ENCODE measurements at regions not wholly inside any gene's neighbourhood (a gene's known extent, or its start where the extent isn't known, plus 50 kb on each side); places are given as distances from the start of the nearest gene placed in this dataset.

DNA sequence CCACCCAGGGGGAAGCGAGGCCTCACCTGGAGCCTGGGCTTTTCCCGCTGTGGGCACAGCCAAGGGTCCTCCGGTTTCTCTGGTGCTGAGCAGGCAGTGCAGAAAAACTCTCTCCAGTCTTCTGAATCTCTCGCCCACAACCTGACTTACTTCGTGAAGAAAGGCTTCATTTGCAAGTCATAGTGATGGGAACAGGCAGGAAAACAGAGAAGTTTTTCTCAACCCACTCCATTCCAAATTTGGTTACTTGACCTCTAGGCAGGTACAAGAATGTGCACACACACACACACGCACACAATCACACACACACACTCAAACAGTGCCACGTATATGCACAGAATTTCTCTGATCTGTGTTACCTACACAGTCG, 524.5 kb downstream of the CD83 start:
- Histone ChIP-seq H3K36me3 (ENCODE audit: control insufficient read depth in 4 of 4, insufficient read depth in 4 of 4, low read length in 4 of 4) (no peaks in the 10 kb centered on the region), H3K4me1 (ENCODE audit: control insufficient read depth in 5 of 5, insufficient read depth in 5 of 5, low read length in 5 of 5) (peaks cover 0 to 15% (median 7%) of the 10 kb centered on the region in 5 donors), H3K27me3 (ENCODE audit: control insufficient read depth in 3 of 3, insufficient read depth in 3 of 3, low read length in 2 of 3) (no peaks in the 10 kb centered on the region), H3K4me3 (no peak overlapping the region), H3K9ac (ENCODE audit: insufficient read depth in 1 of 2, low read length in 2 of 2) (no peak overlapping the region), H3K9me3 (ENCODE audit: control insufficient read depth in 4 of 4, insufficient read depth in 3 of 4, low read length in 3 of 4) (peaks cover 0 to 5% (median 0%) of the 10 kb centered on the region in 4 donors), H3K27ac (ENCODE audit: low read depth in 1 of 2, low read length in 1 of 2) (no peak overlapping the region)
- DNase-seq = no peak
- TF ChIP-seq, protein P1, sequence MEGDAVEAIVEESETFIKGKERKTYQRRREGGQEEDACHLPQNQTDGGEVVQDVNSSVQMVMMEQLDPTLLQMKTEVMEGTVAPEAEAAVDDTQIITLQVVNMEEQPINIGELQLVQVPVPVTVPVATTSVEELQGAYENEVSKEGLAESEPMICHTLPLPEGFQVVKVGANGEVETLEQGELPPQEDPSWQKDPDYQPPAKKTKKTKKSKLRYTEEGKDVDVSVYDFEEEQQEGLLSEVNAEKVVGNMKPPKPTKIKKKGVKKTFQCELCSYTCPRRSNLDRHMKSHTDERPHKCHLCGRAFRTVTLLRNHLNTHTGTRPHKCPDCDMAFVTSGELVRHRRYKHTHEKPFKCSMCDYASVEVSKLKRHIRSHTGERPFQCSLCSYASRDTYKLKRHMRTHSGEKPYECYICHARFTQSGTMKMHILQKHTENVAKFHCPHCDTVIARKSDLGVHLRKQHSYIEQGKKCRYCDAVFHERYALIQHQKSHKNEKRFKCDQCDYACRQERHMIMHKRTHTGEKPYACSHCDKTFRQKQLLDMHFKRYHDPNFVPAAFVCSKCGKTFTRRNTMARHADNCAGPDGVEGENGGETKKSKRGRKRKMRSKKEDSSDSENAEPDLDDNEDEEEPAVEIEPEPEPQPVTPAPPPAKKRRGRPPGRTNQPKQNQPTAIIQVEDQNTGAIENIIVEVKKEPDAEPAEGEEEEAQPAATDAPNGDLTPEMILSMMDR (IDR thresholded peaks at IDR 0.05; ENCODE audit: control extremely low read depth, extremely low read depth) = no peak
- no peak for ATAC-seq (ENCODE audit: insufficient read depth, low FRiP score)
- 96 to 98% methylated on average over 8 of the region's 8 CpGs for WGBS, 2 donors

DNA sequence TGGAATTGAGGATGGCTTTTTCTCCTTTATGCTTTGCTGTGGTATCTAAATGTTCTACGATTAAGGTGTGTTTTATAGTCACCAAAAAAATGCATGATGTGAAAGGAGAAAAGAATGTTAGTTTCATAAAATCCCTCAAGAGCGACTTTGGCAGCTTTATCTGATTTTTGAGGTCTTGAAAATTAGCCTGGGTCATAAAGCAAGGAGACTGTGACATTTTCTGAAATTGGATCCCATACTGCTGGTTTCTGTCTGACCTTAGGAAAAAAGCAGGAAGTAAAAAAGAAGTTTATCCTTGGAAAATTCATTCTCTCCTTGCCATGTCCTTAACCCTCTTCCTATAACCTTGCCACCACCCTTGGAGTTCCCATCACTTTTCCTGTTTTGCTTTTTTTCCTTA, 525.3 kb downstream of the CD83 start:
- H3K27me3 ChIP-seq (ENCODE audit: control insufficient read depth in 3 of 3, insufficient read depth in 3 of 3, low read length in 2 of 3) = no peaks in the 10 kb centered on the region

DNA sequence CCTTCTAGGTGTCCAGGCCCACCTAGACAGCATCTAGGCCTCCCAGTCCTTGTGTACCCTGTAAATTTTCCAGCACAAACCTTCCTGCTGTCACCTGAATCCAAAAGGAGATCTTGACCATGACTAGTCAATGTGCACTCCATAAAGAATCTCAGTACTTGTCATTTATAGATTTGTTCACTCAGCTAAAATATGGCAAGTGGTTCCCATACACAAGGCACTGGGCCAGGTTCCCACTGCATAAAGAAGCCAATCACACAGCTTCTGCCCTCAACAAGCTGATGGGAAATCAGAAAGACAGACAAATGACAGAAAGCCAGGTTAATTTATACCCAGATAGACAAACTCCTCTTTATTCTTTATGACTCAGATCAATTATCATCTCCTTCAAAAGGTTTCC, 526.8 kb downstream of the CD83 start:
- no peak overlapping the region for H3K27ac ChIP-seq (ENCODE audit: low read depth in 1 of 2, low read length in 1 of 2)
- H3K9me3 ChIP-seq (ENCODE audit: control insufficient read depth in 4 of 4, insufficient read depth in 3 of 4, low read length in 3 of 4) = peaks cover 0 to 7% (median 0%) of the 10 kb centered on the region in 4 donors
- no peaks in the 10 kb centered on the region for H3K36me3 ChIP-seq (ENCODE audit: control insufficient read depth in 4 of 4, insufficient read depth in 4 of 4, low read length in 4 of 4)
- ATAC-seq (ENCODE audit: insufficient read depth, low FRiP score) (no peak), DNase-seq (no peak)
- H3K9ac ChIP-seq (ENCODE audit: insufficient read depth in 1 of 2, low read length in 2 of 2) = no peak overlapping the region
- peaks cover 0 to 7% (median 4%) of the 10 kb centered on the region in 5 donors for H3K4me1 ChIP-seq (ENCODE audit: control insufficient read depth in 5 of 5, insufficient read depth in 5 of 5, low read length in 5 of 5)
- TF ChIP-seq, protein P1 (IDR thresholded peaks at IDR 0.05; ENCODE audit: control extremely low read depth, extremely low read depth) = no peak
- no peaks in the 10 kb centered on the region for H3K27me3 ChIP-seq (ENCODE audit: control insufficient read depth in 3 of 3, insufficient read depth in 3 of 3, low read length in 2 of 3)
- no peak overlapping the region for H3K4me3 ChIP-seq

More for the DNA sequence above, 525.3 kb downstream of the CD83 start:
- ATAC-seq (ENCODE audit: insufficient read depth, low FRiP score) (no peak), DNase-seq (no peak)
- Histone ChIP-seq H3K4me3 (no peak overlapping the region), H3K27ac (ENCODE audit: low read depth in 1 of 2, low read length in 1 of 2) (no peak overlapping the region), H3K4me1 (ENCODE audit: control insufficient read depth in 5 of 5, insufficient read depth in 5 of 5, low read length in 5 of 5) (peaks cover 0 to 15% (median 7%) of the 10 kb centered on the region in 5 donors), H3K36me3 (ENCODE audit: control insufficient read depth in 4 of 4, insufficient read depth in 4 of 4, low read length in 4 of 4) (no peaks in the 10 kb centered on the region), H3K9ac (ENCODE audit: insufficient read depth in 1 of 2, low read length in 2 of 2) (no peak overlapping the region), H3K9me3 (ENCODE audit: control insufficient read depth in 4 of 4, insufficient read depth in 3 of 4, low read length in 3 of 4) (peaks cover 0 to 7% (median 0%) of the 10 kb centered on the region in 4 donors)
- TF ChIP-seq, protein P1 (IDR thresholded peaks at IDR 0.05; ENCODE audit: control extremely low read depth, extremely low read depth) = no peak
- 93 to 97% methylated on average over 2 of the region's 2 CpGs for WGBS, 2 donors

DNA sequence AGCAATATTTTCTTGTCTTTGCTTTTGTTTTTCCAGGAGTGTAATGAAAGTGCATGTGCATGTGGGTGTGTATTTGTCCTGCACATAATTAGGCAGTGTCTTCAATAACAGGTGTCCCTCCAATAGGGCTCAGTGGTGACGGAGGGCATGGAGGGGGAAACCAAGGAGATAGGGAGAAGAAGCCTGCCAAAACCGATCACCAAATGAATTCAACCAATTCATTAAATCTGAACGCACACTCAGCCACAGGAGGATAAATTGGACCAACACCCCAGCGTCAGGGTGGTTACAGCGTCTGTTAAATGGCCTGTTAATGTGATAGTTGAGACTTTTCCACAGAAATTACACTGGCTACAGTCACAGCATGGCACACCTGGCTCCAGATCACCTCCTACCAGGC, 527.6 kb downstream of the CD83 start:
- peaks cover 0 to 7% (median 0%) of the 10 kb centered on the region in 4 donors for H3K9me3 ChIP-seq (ENCODE audit: control insufficient read depth in 4 of 4, insufficient read depth in 3 of 4, low read length in 3 of 4)
- DNase-seq = no peak
- H3K27me3 ChIP-seq (ENCODE audit: control insufficient read depth in 3 of 3, insufficient read depth in 3 of 3, low read length in 2 of 3) = no peaks in the 10 kb centered on the region
- WGBS, 2 donors = 91 to 97% methylated on average over 5 of the region's 5 CpGs
- H3K4me3 ChIP-seq = no peak overlapping the region
- H3K27ac ChIP-seq (ENCODE audit: low read depth in 1 of 2, low read length in 1 of 2) = no peak overlapping the region
- no peaks in the 10 kb centered on the region for H3K36me3 ChIP-seq (ENCODE audit: control insufficient read depth in 4 of 4, insufficient read depth in 4 of 4, low read length in 4 of 4)
- no peak for ATAC-seq (ENCODE audit: insufficient read depth, low FRiP score)
- no peaks in the 10 kb centered on the region for H3K4me1 ChIP-seq (ENCODE audit: control insufficient read depth in 5 of 5, insufficient read depth in 5 of 5, low read length in 5 of 5)
- TF ChIP-seq, protein P1 (IDR thresholded peaks at IDR 0.05; ENCODE audit: control extremely low read depth, extremely low read depth) = no peak
- H3K9ac ChIP-seq (ENCODE audit: insufficient read depth in 1 of 2, low read length in 2 of 2) = no peak overlapping the region
